B cell (primary cell): ENCODE measurements at regions not wholly inside any gene's neighbourhood (a gene's known extent, or its start where the extent isn't known, plus 50 kb on each side); places are given as distances from the start of the nearest gene placed in this dataset.
"Not testable (repeated sequence)": the region's sequence is repeated elsewhere in the genome, so short reads cannot be mapped to it uniquely, and the experiment has no call there.

Source experiments
- ATAC-seq: fragments of 200-7000 bp; cut with Tn5 transposase; one replicate; pipeline ENCODE4 v1.10.0; 2021; ENCODE audit warnings: low read depth, mild to moderate bottlenecking, moderate number of reproducible peaks, moderate library complexity
- CTCF ChIA-PET: fragments of 350-600 bp; sonication (Branson Sonifier 250); formaldehyde crosslinking; loops from one replicate; lab custom pipeline; 2021; ENCODE audit warnings: antibody characterized with exemption, inconsistent platforms; lab: Charles Lee
- POLR2A ChIA-PET: fragments of 350-600 bp; sonication (Branson Sonifier 250); formaldehyde crosslinking; loops from one replicate; lab custom pipeline; 2021; ENCODE audit warnings: antibody characterized with exemption; lab: Charles Lee
- DNase-seq: peaks from one replicate; pipeline ENCODE4 v3.0.0; 2013
- H2AFZ ChIP-seq: 2 replicates; pipeline ENCODE4 v1.6.1; 2012; ENCODE audit warnings: mild to moderate bottlenecking, low read depth, low read length; ENCODE audit not compliant: insufficient read depth, poor library complexity, severe bottlenecking
- H3K27ac ChIP-seq, 2 donors: 1 replicate in 1 of 2; 2 replicates in 1 of 2; pipeline ENCODE4 v1.5.1; 2012 to 2013; ENCODE audit warnings: low read length in 2 of 2, mild to moderate bottlenecking in 2 of 2, moderate library complexity in 1 of 2
- H3K27me3 ChIP-seq, 4 experiments: fragments of 200-600 bp in 1 of 4; sonication (generic) in 1 of 4; replicated peaks in 1 of 4; 1 replicate in 2 of 4; 2 replicates in 2 of 4; pipeline versions ENCODE4 v1.6.1 to v1.7.0; 2013 to 2016; ENCODE audit warnings: low read length in 3 of 4, mild to moderate bottlenecking in 2 of 4, mixed read lengths in 1 of 4, moderate library complexity in 1 of 4; ENCODE audit not compliant: insufficient read depth in 4 of 4, control insufficient read depth in 3 of 4; ENCODE audit errors: control extremely low read depth in 1 of 4
- H3K36me3 ChIP-seq, 2 experiments: replicated peaks in 1 of 2; 1 replicate in 1 of 2; 2 replicates in 1 of 2; pipeline versions ENCODE4 v1.6.1 to v1.7.1; 2013; ENCODE audit warnings: low read length in 1 of 2; ENCODE audit not compliant: insufficient read depth in 2 of 2, control insufficient read depth in 1 of 2; ENCODE audit errors: control extremely low read depth in 1 of 2, extremely low read depth in 1 of 2
- H3K4me1 ChIP-seq, 2 donors: fragments of 200-600 bp in 1 of 2; sonication (generic) in 1 of 2; 1 replicate in 1 of 2; 2 replicates in 1 of 2; pipeline versions ENCODE4 v1.5.1 to v1.6.1; 2013 to 2017; ENCODE audit warnings: low read length in 2 of 2; ENCODE audit not compliant: control insufficient read depth in 2 of 2, insufficient read depth in 2 of 2
- H3K4me2 ChIP-seq: replicated peaks from 2 replicates; pipeline ENCODE3; 2012; ENCODE audit warnings: mild to moderate bottlenecking, low read depth, low read length; ENCODE audit not compliant: poor library complexity, severe bottlenecking
- H3K4me3 ChIP-seq, 5 experiments: fragments of 200-600 bp in 1 of 5; sonication (generic) in 1 of 5; 1 replicate in 3 of 5; 2 replicates in 2 of 5; pipeline versions ENCODE4 v1.5.1 to v1.7.0; 2011 to 2016; ENCODE audit warnings: low read length in 4 of 5, mild to moderate bottlenecking in 4 of 5, low read depth in 2 of 5, control low read depth in 1 of 5, moderate library complexity in 1 of 5; ENCODE audit not compliant: insufficient read depth in 1 of 5; ENCODE audit errors: control extremely low read depth in 1 of 5, extremely low read depth in 1 of 5
- H3K79me2 ChIP-seq: fragments of 200-600 bp; sonication (generic); one replicate; pipeline ENCODE4 v1.6.0; 2016; ENCODE audit warnings: low read length; ENCODE audit not compliant: control insufficient read depth, insufficient read depth
- H3K9ac ChIP-seq: fragments of 200-600 bp; sonication (generic); 2 replicates; pipeline ENCODE4 v1.6.1; 2017; ENCODE audit warnings: mild to moderate bottlenecking, low read length, moderate library complexity
- H3K9me3 ChIP-seq, 3 donors: one replicate each; pipeline versions ENCODE4 v1.6.1 to v1.7.1; 2013; ENCODE audit warnings: low read length in 2 of 3; ENCODE audit not compliant: control insufficient read depth in 2 of 3, insufficient read depth in 1 of 3; ENCODE audit errors: control extremely low read depth in 1 of 3
- H4K20me1 ChIP-seq: 2 replicates; pipeline ENCODE4 v1.6.0; 2012; ENCODE audit warnings: mild to moderate bottlenecking, low read length; ENCODE audit not compliant: insufficient read depth, control insufficient read depth, poor library complexity, severe bottlenecking
- H3K27ac Mint-ChIP-seq: one replicate; pipeline ENCODE4 v1.8.0; 2021; ENCODE audit warnings: mixed read lengths
- H3K27me3 Mint-ChIP-seq: one replicate; pipeline ENCODE4 v1.8.0; 2021; ENCODE audit warnings: mixed read lengths
- H3K4me1 Mint-ChIP-seq: one replicate; pipeline ENCODE4 v1.8.0; 2021; ENCODE audit warnings: mixed read lengths
- H3K4me3 Mint-ChIP-seq: one replicate; pipeline ENCODE4 v1.8.0; 2021; ENCODE audit warnings: mixed read lengths
- H3K9me3 Mint-ChIP-seq: one replicate; pipeline ENCODE4 v1.8.0; 2022; ENCODE audit warnings: mixed read lengths; ENCODE audit not compliant: insufficient read depth
- WGBS: methylation state at CpG from one replicate; pipeline ENCODE4 v1.1.5; 2013; ENCODE audit warnings: missing lambda C conversion rate; ENCODE audit not compliant: insufficient coverage; 5-methylcytosine and 5-hydroxymethylcytosine counted together
- intact Hi-C: fragments of 100-400 bp; cut with micrococcal nuclease; formaldehyde crosslinking; loops from one replicate; pipeline ENCODE4 v1.10.0; 2022

GRCh38 chr17:20873173-20873572, 169.6 kb downstream of the USP22 start:
- H3K36me3 ChIP-seq, intact Hi-C loops, H3K4me2 ChIP-seq, POLR2A ChIA-PET, CTCF ChIA-PET, H4K20me1 ChIP-seq, H3K9me3 ChIP-seq, H3K79me2 ChIP-seq, H3K9ac ChIP-seq, H3K4me3 Mint-ChIP-seq, DNase-seq, ATAC-seq, H3K27ac ChIP-seq, H3K4me3 ChIP-seq, H3K4me1 Mint-ChIP-seq, H2AFZ ChIP-seq, H3K4me1 ChIP-seq, H3K27ac Mint-ChIP-seq, H3K27me3 ChIP-seq, H3K9me3 Mint-ChIP-seq: not testable (repeated sequence)
- no CpG with 5 or more reads among the region's 4 CpGs for WGBS
- peaks cover 18% of the 10 kb centered on the region for H3K27me3 Mint-ChIP-seq

- no CpG with 5 or more reads among the region's 5 CpGs for WGBS
These were observed 169.0 kb downstream of the USP22 start for GRCh38 chr17:20873688-20874328.

GRCh38 chr17:20877384-20877783, 165.4 kb downstream of the USP22 start:
- H3K4me3 Mint-ChIP-seq, H3K36me3 ChIP-seq, POLR2A ChIA-PET, DNase-seq, ATAC-seq, H3K79me2 ChIP-seq, H4K20me1 ChIP-seq, H3K4me3 ChIP-seq, H3K9me3 Mint-ChIP-seq, H3K4me2 ChIP-seq, H3K9me3 ChIP-seq, H3K4me1 Mint-ChIP-seq, H3K27me3 ChIP-seq, intact Hi-C loops, H3K27ac ChIP-seq, CTCF ChIA-PET, H3K9ac ChIP-seq, H2AFZ ChIP-seq, H3K27ac Mint-ChIP-seq, H3K4me1 ChIP-seq: not testable (repeated sequence)
- H3K27me3 Mint-ChIP-seq = peaks cover 32% of the 10 kb centered on the region
- WGBS = no CpG with 5 or more reads among the region's 1 CpG

More at GRCh38 chr17:20873688-20874328, 169.0 kb downstream of the USP22 start:
- POLR2A ChIA-PET, H3K79me2 ChIP-seq, CTCF ChIA-PET, H3K4me1 ChIP-seq, intact Hi-C loops, H3K9ac ChIP-seq, H3K36me3 ChIP-seq, DNase-seq, H2AFZ ChIP-seq, H3K4me1 Mint-ChIP-seq, H3K27ac Mint-ChIP-seq, H3K4me3 Mint-ChIP-seq, H3K27me3 ChIP-seq, H3K4me2 ChIP-seq, H3K27ac ChIP-seq, ATAC-seq, H3K9me3 Mint-ChIP-seq, H3K4me3 ChIP-seq, H4K20me1 ChIP-seq, H3K9me3 ChIP-seq: not testable (repeated sequence)
- peaks cover 19% of the 10 kb centered on the region for H3K27me3 Mint-ChIP-seq
